Ishikawa (cell line): ENCODE measurements at regions not wholly inside any gene's neighbourhood (a gene's known extent, or its start where the extent isn't known, plus 50 kb on each side); places are given as distances from the start of the nearest gene placed in this dataset.

ENCODE experiments used
- CEBPB ChIP-seq: IDR thresholded peaks from 2 replicates; pipeline ENCODE4 v1.6.1; 2012
- CREB1 ChIP-seq: IDR thresholded peaks from 2 replicates; pipeline ENCODE4 v1.6.1; 2012; ENCODE audit warnings: low read depth
- EGR1 ChIP-seq: IDR thresholded peaks from 2 replicates; pipeline ENCODE4 v1.6.1; 2012
- EP300 ChIP-seq: IDR thresholded peaks from 2 replicates; pipeline ENCODE4 v1.6.1; 2012; ENCODE audit warnings: borderline replicate concordance
- FOXM1 ChIP-seq: IDR thresholded peaks from 2 replicates; pipeline ENCODE4 v1.6.1; 2012; ENCODE audit warnings: low read depth, borderline replicate concordance
- MAX ChIP-seq: IDR thresholded peaks from 2 replicates; pipeline ENCODE4 v1.6.1; 2012
- NFIC ChIP-seq: IDR thresholded peaks from 2 replicates; pipeline ENCODE4 v1.6.1; 2012
- RAD21 ChIP-seq: IDR thresholded peaks from 2 replicates; pipeline ENCODE4 v1.6.1; 2012; ENCODE audit warnings: low read depth
- REST ChIP-seq: IDR thresholded peaks from 2 replicates; pipeline ENCODE4 v1.6.1; 2012; ENCODE audit warnings: low read depth, mild to moderate bottlenecking
- TAF1 ChIP-seq: IDR thresholded peaks from 2 replicates; pipeline ENCODE4 v1.6.1; 2012; ENCODE audit warnings: low read depth, mild to moderate bottlenecking
- TCF12 ChIP-seq: IDR thresholded peaks from 2 replicates; pipeline ENCODE4 v1.6.1; 2012; ENCODE audit warnings: low read depth
- TEAD4 ChIP-seq: IDR thresholded peaks from 2 replicates; pipeline ENCODE4 v1.6.1; 2012
- USF1 ChIP-seq: IDR thresholded peaks from 2 replicates; pipeline ENCODE4 v1.6.1; 2012
- YY1 ChIP-seq: IDR thresholded peaks from 2 replicates; pipeline ENCODE4 v1.6.1; 2012; ENCODE audit warnings: low read depth
- ZBTB7A ChIP-seq: IDR thresholded peaks from 2 replicates; pipeline ENCODE4 v1.6.1; 2012; ENCODE audit warnings: low read depth

GRCh38 chr13:97564956-97565355, 131.0 kb downstream of the RAP2A start:
- TF ChIP-seq MAX, result no peak

- TF ChIP-seq TCF12 (no peak), TEAD4 (no peak)
Observed at GRCh38 chr13:97565906-97566305, 131.9 kb downstream of the RAP2A start.

- TF ChIP-seq NFIC (no peak), FOXM1 (no peak), EGR1 (no peak), TCF12 (no peak), USF1 (no peak), TAF1 (no peak), REST (no peak), ZBTB7A (no peak), CEBPB (no peak), RAD21 (no peak), CREB1 (no peak), YY1 (no peak), TEAD4 (no peak), MAX (no peak), EP300 (no peak)
Observed at GRCh38 chr13:97566907-97567306, 132.9 kb downstream of the RAP2A start.

GRCh38 chr13:97567510-97568243, 133.7 kb downstream of the RAP2A start:
- TF ChIP-seq FOXM1 (no peak), YY1 (no peak), TAF1 (peak; percentile 26; the same call in 1 of the 2 replicates), RAD21 (peak; percentile 15; the same call in 1 of the 2 replicates), EP300 (peak; percentile 49; the same call in 1 of the 2 replicates), NFIC (no peak), CEBPB (peak; percentile 90), TEAD4 (peak; percentile 91), MAX (no peak), ZBTB7A (no peak), CREB1 (no peak), TCF12 (no peak), REST (no peak), USF1 (no peak), EGR1 (no peak)

GRCh38 chr13:97568850-97569249, 134.9 kb downstream of the RAP2A start:
- TF ChIP-seq USF1 (no peak), FOXM1 (peak; percentile 33; the same call in 1 of the 2 replicates), TCF12 (peak; percentile 52; the same call in 1 of the 2 replicates), EP300 (peak; percentile 53; the same call in 1 of the 2 replicates), YY1 (0 out of 2 replicates have a peak, but pooled peaks have one; percentile 32), MAX (peak; percentile 60), CEBPB (no peak), CREB1 (no peak), REST (no peak), RAD21 (peak; percentile 9; the same call in 1 of the 2 replicates), TEAD4 (peak; percentile 87), ZBTB7A (no peak), NFIC (peak; percentile 71), TAF1 (no peak), EGR1 (no peak)
